NCI-H446 treated with DMSO at 0.1 percent for 48 hours (cell line): ENCODE measurements at regions not wholly inside any gene's neighbourhood (a gene's known extent, or its start where the extent isn't known, plus 50 kb on each side); places are given as distances from the start of the nearest gene placed in this dataset.
A peak's percentile ranks its signal among the peaks of the same experiment; 100 is the strongest.

ENCODE experiments used
- DNase-seq: peaks from one replicate; lab custom pipeline; 2025; lab: John Stamatoyannopoulos, UW

- no peak for DNase-seq
These were observed 159.7 kb downstream of the SERPINI1 start for GRCh38 chr3:167895178-167895577.

- DNase-seq = no peak
These were observed 156.7 kb downstream of the SERPINI1 start for GRCh38 chr3:167892205-167892604.

GRCh38 chr3:167887096-167887495 lies 151.6 kb downstream of the SERPINI1 start:
- DNase-seq = no peak

- DNase-seq = no peak
These were observed 151.2 kb downstream of the SERPINI1 start for GRCh38 chr3:167886690-167887089.

- no peak for DNase-seq
These were observed 149.8 kb downstream of the SERPINI1 start for GRCh38 chr3:167885277-167885676.

- no peak for DNase-seq
These were observed 149.0 kb downstream of the SERPINI1 start for GRCh38 chr3:167884481-167884880.

- no peak for DNase-seq
These were observed 147.9 kb downstream of the SERPINI1 start for GRCh38 chr3:167883452-167883851.

GRCh38 chr3:167882057-167882667 lies 146.6 kb downstream of the SERPINI1 start:
- peak; percentile 59 for DNase-seq

GRCh38 chr3:167880183-167880582 lies 144.7 kb downstream of the SERPINI1 start:
- DNase-seq = no peak

GRCh38 chr3:167876620-167877281 lies 141.2 kb downstream of the SERPINI1 start:
- no peak for DNase-seq
